ENCODE measurements at regions not wholly inside any gene's neighbourhood (a gene's known extent, or its start where the extent isn't known, plus 50 kb on each side); places are given as distances from the start of the nearest gene placed in this dataset.

GRCh38 chr7:3188946-3189345 is 112.1 kb upstream of the SDK1 start:
- Histone ChIP-seq H3K9ac (ENCODE audit: insufficient read length) (no peak overlapping the region), H3K36me3 (ENCODE audit: insufficient read depth, low read length) (no peaks in the 10 kb centered on the region), H3K27ac (no peak overlapping the region), H3K9me3 (ENCODE audit: low read depth, low read length) (no peaks in the 10 kb centered on the region), H3K4me3 (no peak overlapping the region)
- no peak for DNase-seq (ENCODE audit: low read depth, low spot score)
- no peak for TF ChIP-seq EZH2 (IDR thresholded peaks at IDR 0.05)
- no peak for TF ChIP-seq POLR2AphosphoS5 (IDR thresholded peaks at IDR 0.05; ENCODE audit: borderline replicate concordance, low read depth, low read length)
- TF ChIP-seq FOXP2 (optimal IDR thresholded peaks at IDR 0.05; ENCODE audit: control extremely low read depth, extremely low read length, insufficient read depth), result no peak

GRCh38 chr7:3191548-3191947 is 109.5 kb upstream of the SDK1 start:
- Histone ChIP-seq H3K4me3 (no peak overlapping the region), H3K9me3 (ENCODE audit: low read depth, low read length) (no peaks in the 10 kb centered on the region), H3K9ac (ENCODE audit: insufficient read length) (no peak overlapping the region), H3K27ac (no peak overlapping the region), H3K36me3 (ENCODE audit: insufficient read depth, low read length) (no peaks in the 10 kb centered on the region)
- TF ChIP-seq EZH2 (IDR thresholded peaks at IDR 0.05), result no peak
- no peak for TF ChIP-seq FOXP2 (optimal IDR thresholded peaks at IDR 0.05; ENCODE audit: control extremely low read depth, extremely low read length, insufficient read depth)
- TF ChIP-seq POLR2AphosphoS5 (IDR thresholded peaks at IDR 0.05; ENCODE audit: borderline replicate concordance, low read depth, low read length), result no peak
- DNase-seq (ENCODE audit: low read depth, low spot score), result no peak

GRCh38 chr7:3192669-3193068 is 108.4 kb upstream of the SDK1 start:
- Histone ChIP-seq H3K36me3 (ENCODE audit: insufficient read depth, low read length) (no peaks in the 10 kb centered on the region), H3K27ac (no peak overlapping the region), H3K9ac (ENCODE audit: insufficient read length) (no peak overlapping the region), H3K4me3 (no peak overlapping the region), H3K9me3 (ENCODE audit: low read depth, low read length) (no peaks in the 10 kb centered on the region)
- DNase-seq (ENCODE audit: low read depth, low spot score), result no peak
- TF ChIP-seq EZH2 (IDR thresholded peaks at IDR 0.05), result no peak
- TF ChIP-seq FOXP2 (optimal IDR thresholded peaks at IDR 0.05; ENCODE audit: control extremely low read depth, extremely low read length, insufficient read depth), result no peak
- TF ChIP-seq POLR2AphosphoS5 (IDR thresholded peaks at IDR 0.05; ENCODE audit: borderline replicate concordance, low read depth, low read length), result no peak

GRCh38 chr7:3193379-3194120 is 107.5 kb upstream of the SDK1 start:
- H3K9ac ChIP-seq (ENCODE audit: insufficient read length), result no peak overlapping the region
- H3K9me3 ChIP-seq (ENCODE audit: low read depth, low read length), result no peaks in the 10 kb centered on the region
- DNase-seq (ENCODE audit: low read depth, low spot score), result no peak
- H3K27ac ChIP-seq, result no peak overlapping the region
- H3K36me3 ChIP-seq (ENCODE audit: insufficient read depth, low read length), result no peaks in the 10 kb centered on the region
- TF ChIP-seq FOXP2 (optimal IDR thresholded peaks at IDR 0.05; ENCODE audit: control extremely low read depth, extremely low read length, insufficient read depth) (no peak), POLR2AphosphoS5 (IDR thresholded peaks at IDR 0.05; ENCODE audit: borderline replicate concordance, low read depth, low read length) (no peak), EZH2 (IDR thresholded peaks at IDR 0.05) (no peak)
- no peak overlapping the region for H3K4me3 ChIP-seq

GRCh38 chr7:3194501-3195141 is 106.4 kb upstream of the SDK1 start:
- TF ChIP-seq EZH2 (IDR thresholded peaks at IDR 0.05) (no peak), POLR2AphosphoS5 (IDR thresholded peaks at IDR 0.05; ENCODE audit: borderline replicate concordance, low read depth, low read length) (no peak), FOXP2 (optimal IDR thresholded peaks at IDR 0.05; ENCODE audit: control extremely low read depth, extremely low read length, insufficient read depth) (no peak)
- no peak overlapping the region for H3K4me3 ChIP-seq
- H3K9ac ChIP-seq (ENCODE audit: insufficient read length), result no peak overlapping the region
- DNase-seq (ENCODE audit: low read depth, low spot score), result no peak
- H3K9me3 ChIP-seq (ENCODE audit: low read depth, low read length), result no peaks in the 10 kb centered on the region; the same call in 1 of the 2 replicates
- H3K27ac ChIP-seq, result no peak overlapping the region
- H3K36me3 ChIP-seq (ENCODE audit: insufficient read depth, low read length), result no peaks in the 10 kb centered on the region

- Histone ChIP-seq H3K9ac (ENCODE audit: insufficient read length) (no peak overlapping the region), H3K27ac (no peak overlapping the region), H3K4me3 (no peak overlapping the region), H3K36me3 (ENCODE audit: insufficient read depth, low read length) (no peaks in the 10 kb centered on the region), H3K9me3 (ENCODE audit: low read depth, low read length) (no peaks in the 10 kb centered on the region; the same call in 1 of the 2 replicates)
- no peak for TF ChIP-seq FOXP2 (optimal IDR thresholded peaks at IDR 0.05; ENCODE audit: control extremely low read depth, extremely low read length, insufficient read depth)
- no peak for TF ChIP-seq POLR2AphosphoS5 (IDR thresholded peaks at IDR 0.05; ENCODE audit: borderline replicate concordance, low read depth, low read length)
- no peak for TF ChIP-seq EZH2 (IDR thresholded peaks at IDR 0.05)
- DNase-seq (ENCODE audit: low read depth, low spot score), result no peak
These were observed 105.9 kb upstream of the SDK1 start for GRCh38 chr7:3195160-3195559.

- TF ChIP-seq POLR2AphosphoS5 (IDR thresholded peaks at IDR 0.05; ENCODE audit: borderline replicate concordance, low read depth, low read length) (no peak), EZH2 (IDR thresholded peaks at IDR 0.05) (no peak), FOXP2 (optimal IDR thresholded peaks at IDR 0.05; ENCODE audit: control extremely low read depth, extremely low read length, insufficient read depth) (no peak)
- Histone ChIP-seq H3K9me3 (ENCODE audit: low read depth, low read length) (no peaks in the 10 kb centered on the region; the same call in 1 of the 2 replicates), H3K9ac (ENCODE audit: insufficient read length) (no peak overlapping the region), H3K36me3 (ENCODE audit: insufficient read depth, low read length) (no peaks in the 10 kb centered on the region), H3K27ac (no peak overlapping the region), H3K4me3 (no peak overlapping the region)
- DNase-seq (ENCODE audit: low read depth, low spot score), result no peak
These were observed 104.2 kb upstream of the SDK1 start for GRCh38 chr7:3196629-3197400.

GRCh38 chr7:3197567-3198213 is 103.4 kb upstream of the SDK1 start:
- no peak for DNase-seq (ENCODE audit: low read depth, low spot score)
- Histone ChIP-seq H3K36me3 (ENCODE audit: insufficient read depth, low read length) (no peaks in the 10 kb centered on the region), H3K27ac (no peak overlapping the region), H3K4me3 (no peak overlapping the region), H3K9ac (ENCODE audit: insufficient read length) (no peak overlapping the region), H3K9me3 (ENCODE audit: low read depth, low read length) (no peaks in the 10 kb centered on the region; the same call in 1 of the 2 replicates)
- TF ChIP-seq FOXP2 (optimal IDR thresholded peaks at IDR 0.05; ENCODE audit: control extremely low read depth, extremely low read length, insufficient read depth) (no peak), EZH2 (IDR thresholded peaks at IDR 0.05) (no peak), POLR2AphosphoS5 (IDR thresholded peaks at IDR 0.05; ENCODE audit: borderline replicate concordance, low read depth, low read length) (no peak)
